Keratinocyte (primary cell): ENCODE measurements at regions not wholly inside any gene's neighbourhood (a gene's known extent, or its start where the extent isn't known, plus 50 kb on each side); places are given as distances from the start of the nearest gene placed in this dataset.
A peak's percentile ranks its signal among the peaks of the same experiment; 100 is the strongest.

Experiments used
- DNase-seq: peaks from one replicate; pipeline ENCODE4 v3.0.0-alpha.2; 2011; ENCODE audit warnings: low read depth, missing footprints, low spot score
- FAIRE-seq: peaks from 2 replicates; lab custom pipeline; 2011; peaks lifted over from hg19 to GRCh38; lab: Jason Lieb, UNC
- H2AFZ ChIP-seq: 2 replicates; pipeline ENCODE4 v1.6.0; 2012; ENCODE audit warnings: low read length, control low read depth, inconsistent platforms; ENCODE audit not compliant: control insufficient read depth
- H3K27ac ChIP-seq: 2 replicates; pipeline ENCODE4 v1.5.1; 2011; ENCODE audit warnings: low read length; ENCODE audit not compliant: control insufficient read depth, insufficient read depth
- H3K27me3 ChIP-seq: 3 replicates; pipeline ENCODE4 v1.6.0; 2011; ENCODE audit warnings: low read length; ENCODE audit not compliant: control insufficient read depth, insufficient read depth; ENCODE audit errors: extremely low read depth
- H3K36me3 ChIP-seq, 2 experiments: 2 replicates in 1 of 2; 3 replicates in 1 of 2; pipeline ENCODE4 v1.5.1; 2011; ENCODE audit warnings: low read length in 2 of 2, mild to moderate bottlenecking in 1 of 2; ENCODE audit not compliant: control insufficient read depth in 2 of 2, insufficient read depth in 2 of 2; ENCODE audit errors: extremely low read depth in 1 of 2
- H3K4me1 ChIP-seq: 3 replicates; pipeline ENCODE4 v1.5.1; 2011; ENCODE audit warnings: low read length; ENCODE audit not compliant: control insufficient read depth, insufficient read depth; ENCODE audit errors: extremely low read depth
- H3K4me2 ChIP-seq: 3 replicates; pipeline ENCODE4 v1.6.0; 2011; ENCODE audit warnings: low read depth, low read length; ENCODE audit not compliant: control insufficient read depth, insufficient read depth; ENCODE audit errors: extremely low read depth
- H3K4me3 ChIP-seq, 3 experiments: fragments of 200-600 bp in 1 of 3; sonication (generic) in 1 of 3; 2 replicates in 2 of 3; 3 replicates in 1 of 3; pipeline ENCODE4 v1.5.1; 2011 to 2016; ENCODE audit warnings: low read length in 3 of 3, mild to moderate bottlenecking in 3 of 3, control low read depth in 2 of 3, inconsistent platforms in 1 of 3, low read depth in 1 of 3, mixed read lengths in 1 of 3, mixed run types in 1 of 3, moderate library complexity in 1 of 3; ENCODE audit not compliant: control insufficient read depth in 2 of 3, insufficient read depth in 2 of 3; ENCODE audit errors: extremely low read depth in 1 of 3
- H3K79me2 ChIP-seq: 2 replicates; pipeline ENCODE4 v1.6.0; 2012; ENCODE audit warnings: low read length; ENCODE audit not compliant: control insufficient read depth, insufficient read depth
- H3K9ac ChIP-seq: 3 replicates; pipeline ENCODE4 v1.6.0; 2011; ENCODE audit warnings: low read length; ENCODE audit not compliant: control insufficient read depth, insufficient read depth; ENCODE audit errors: extremely low read depth
- H3K9me1 ChIP-seq: 3 replicates; pipeline ENCODE4 v1.6.0; 2011; ENCODE audit warnings: low read length; ENCODE audit not compliant: control insufficient read depth, insufficient read depth; ENCODE audit errors: extremely low read depth
- H3K9me3 ChIP-seq: 2 replicates; pipeline ENCODE4 v1.5.1; 2012; ENCODE audit warnings: low read depth, low read length; ENCODE audit not compliant: control insufficient read depth
- H4K20me1 ChIP-seq: 3 replicates; pipeline ENCODE4 v1.6.0; 2011; ENCODE audit warnings: low read length; ENCODE audit not compliant: control insufficient read depth, insufficient read depth; ENCODE audit errors: extremely low read depth
- CTCF ChIP-seq, 3 experiments: IDR thresholded peaks in 1 of 3; conservative IDR thresholded peaks in 1 of 3; optimal IDR thresholded peaks in 1 of 3; 2 replicates in 2 of 3; 3 replicates in 1 of 3; pipeline versions ENCODE3 to v1.5.1; 2011; ENCODE audit warnings: low read length in 3 of 3, mild to moderate bottlenecking in 3 of 3, moderate library complexity in 2 of 3, control low read depth in 1 of 3, inconsistent platforms in 1 of 3; ENCODE audit not compliant: insufficient read depth in 2 of 3; ENCODE audit errors: extremely low read depth in 1 of 3
- EZH2 ChIP-seq: IDR thresholded peaks from one replicate; pipeline ENCODE4 v1.6.1; 2012; ENCODE audit warnings: inconsistent platforms, mild to moderate bottlenecking, low read length, moderate library complexity
- dilution Hi-C: fragments of 300-500 bp; cut with MboI; formaldehyde crosslinking; loops from one replicate; pipeline ENCODE4 v1.7.0; 2020; ENCODE audit warnings: low sequenced_read_pairs; ENCODE audit not compliant: extremely low pct_ligation_motif_present

- Histone ChIP-seq H3K36me3 (no peaks in the 10 kb centered on the region), H3K27ac (no peak overlapping the region), H3K9ac (no peak overlapping the region), H2AFZ (no peak overlapping the region), H3K4me1 (peaks cover 5% of the 10 kb centered on the region), H3K4me2 (no peak overlapping the region), H3K9me3 (no peaks in the 10 kb centered on the region), H3K79me2 (no peaks in the 10 kb centered on the region), H3K4me3 (no peak overlapping the region), H4K20me1 (no peaks in the 10 kb centered on the region), H3K27me3 (no peaks in the 10 kb centered on the region), H3K9me1 (no peaks in the 10 kb centered on the region)
- FAIRE-seq (no peak), DNase-seq (no peak)
- TF ChIP-seq EZH2 = no peak
- no peak for TF ChIP-seq CTCF (optimal IDR thresholded peaks at IDR 0.05 in 1 of 3, IDR thresholded peaks at IDR 0.05 in 1 of 3, conservative IDR thresholded peaks at IDR 0.05 in 1 of 3; ENCODE audit: extremely low read depth in 1 of 3, insufficient read depth in 2 of 3, low read length in 3 of 3)
- dilution Hi-C loops = no loop called here
These were observed 51.5 kb upstream of the HS3ST2 start for GRCh38 chr16:22762486-22762885.

- no peak overlapping the region for H3K4me2 ChIP-seq
- H3K4me3 ChIP-seq = no peak overlapping the region
- H3K36me3 ChIP-seq = no peaks in the 10 kb centered on the region
- H3K27me3 ChIP-seq = no peaks in the 10 kb centered on the region
- dilution Hi-C loops = no loop called here
- H3K9ac ChIP-seq = no peak overlapping the region
- no peak for TF ChIP-seq EZH2
- no peak for TF ChIP-seq CTCF (optimal IDR thresholded peaks at IDR 0.05 in 1 of 3, IDR thresholded peaks at IDR 0.05 in 1 of 3, conservative IDR thresholded peaks at IDR 0.05 in 1 of 3; ENCODE audit: extremely low read depth in 1 of 3, insufficient read depth in 2 of 3, low read length in 3 of 3)
- peak; percentile 17 for FAIRE-seq
- H3K4me1 ChIP-seq = peaks cover 5% of the 10 kb centered on the region
- no peaks in the 10 kb centered on the region for H3K79me2 ChIP-seq
- no peaks in the 10 kb centered on the region for H3K9me1 ChIP-seq
- no peak for DNase-seq
- no peak overlapping the region for H3K27ac ChIP-seq
- H4K20me1 ChIP-seq = no peaks in the 10 kb centered on the region
- no peak overlapping the region for H2AFZ ChIP-seq
- no peaks in the 10 kb centered on the region for H3K9me3 ChIP-seq
These were observed 50.4 kb upstream of the HS3ST2 start for GRCh38 chr16:22763437-22764080.
